Body of pancreas (tissue), 4 donors: ENCODE measurements at regions not wholly inside any gene's neighbourhood (a gene's known extent, or its start where the extent isn't known, plus 50 kb on each side); places are given as distances from the start of the nearest gene placed in this dataset.

ENCODE experiments used
- ATAC-seq: fragments of 150-250 bp; one replicate; pipeline ENCODE4 v1.9.1; 2016
- DNase-seq, 4 donors: peaks; one replicate each; pipeline ENCODE4 v3.0.0-alpha.2; 2019
- H3K27ac ChIP-seq, 4 donors: fragments of 200-600 bp; sonication (generic); 1 replicate in 3 of 4; 2 replicates in 1 of 4; pipeline versions ENCODE4 v1.5.1 to v1.6.1; 2016 to 2019; ENCODE audit warnings: mild to moderate bottlenecking in 1 of 4, mixed read lengths in 1 of 4, moderate library complexity in 1 of 4
- H3K27me3 ChIP-seq, 2 donors: fragments of 200-600 bp; sonication (generic); one replicate each; pipeline ENCODE4 v1.6.0; 2016; ENCODE audit warnings: mild to moderate bottlenecking in 1 of 2
- H3K36me3 ChIP-seq, 2 donors: fragments of 200-600 bp; sonication (generic); replicated peaks in 1 of 2; 2 replicates each; pipeline ENCODE4 v1.5.1; 2016; ENCODE audit warnings: low read depth in 2 of 2; ENCODE audit not compliant: insufficient read depth in 1 of 2
- H3K4me1 ChIP-seq: fragments of 200-600 bp; sonication (generic); one replicate; pipeline ENCODE4 v1.6.0; 2016
- H3K4me3 ChIP-seq, 2 donors: fragments of 200-600 bp; sonication (generic); 1 replicate in 1 of 2; 2 replicates in 1 of 2; pipeline ENCODE4 v1.5.1; 2016 to 2019
- H3K9me3 ChIP-seq, 3 donors: fragments of 200-600 bp; sonication (generic); 1 replicate in 2 of 3; 2 replicates in 1 of 3; pipeline ENCODE4 v1.5.1; 2016
- CTCF ChIP-seq, 7 experiments: fragments of 450-650 bp in 4 of 7; fragments of 200-600 bp in 3 of 7; sonication (generic) in 3 of 7; IDR thresholded peaks; one replicate each; pipeline ENCODE4 v1.5.1; 2016 to 2019; ENCODE audit warnings: antibody characterized with exemption in 7 of 7
- POLR2A ChIP-seq, 3 donors: fragments of 450-650 bp; IDR thresholded peaks; one replicate each; pipeline ENCODE4 v1.6.1; 2016; ENCODE audit warnings: antibody characterized with exemption in 3 of 3, mild to moderate bottlenecking in 2 of 3
- WGBS, 2 donors: methylation state at CpG; one replicate each; pipeline ENCODE4 v1.1.5; 2017; 5-methylcytosine and 5-hydroxymethylcytosine counted together
- intact Hi-C: fragments of 100-400 bp; cut with DNase I; formaldehyde crosslinking; loops from one replicate; pipeline ENCODE4 v1.15.1; 2023

- no peak for DNase-seq
- Histone ChIP-seq H3K4me3 (no peak overlapping the region), H3K27me3 (no peaks in the 10 kb centered on the region), H3K36me3 (no peaks in the 10 kb centered on the region), H3K9me3 (no peaks in the 10 kb centered on the region), H3K4me1 (no peaks in the 10 kb centered on the region), H3K27ac (no peak overlapping the region)
- WGBS, 2 donors: 54 to 73% methylated on average over 9 of the region's 9 CpGs
- intact Hi-C loops: no loop called here
- no peak for ATAC-seq
- no peak for TF ChIP-seq POLR2A (IDR thresholded peaks at IDR 0.05)
- TF ChIP-seq CTCF (IDR thresholded peaks at IDR 0.05): no peak
Measured at GRCh38 chr1:242723044-242723716, 198.7 kb upstream of the PLD5 start.

GRCh38 chr1:242718967-242719366 lies 194.5 kb upstream of the PLD5 start:
- 65 to 70% methylated on average over 6 of the region's 6 CpGs for WGBS, 2 donors
- no peaks in the 10 kb centered on the region for H3K36me3 ChIP-seq

GRCh38 chr1:242712248-242712647 lies 187.8 kb upstream of the PLD5 start:
- H3K27ac ChIP-seq: no peak overlapping the region
- TF ChIP-seq POLR2A (IDR thresholded peaks at IDR 0.05) (no peak), CTCF (IDR thresholded peaks at IDR 0.05) (no peak)
- ATAC-seq (no peak), DNase-seq (no peak)
- peaks cover 0 to 5% (median 0%) of the 10 kb centered on the region in 3 donors for H3K9me3 ChIP-seq
- intact Hi-C loops: no loop called here
- 56 to 64% methylated on average over 4 of the region's 4 CpGs for WGBS, 2 donors
- no peaks in the 10 kb centered on the region for H3K27me3 ChIP-seq
- no peak overlapping the region for H3K4me3 ChIP-seq
- H3K36me3 ChIP-seq: no peaks in the 10 kb centered on the region
- H3K4me1 ChIP-seq: no peaks in the 10 kb centered on the region

More at GRCh38 chr1:242718967-242719366, 194.5 kb upstream of the PLD5 start:
- Histone ChIP-seq H3K27me3 (no peaks in the 10 kb centered on the region), H3K4me1 (no peaks in the 10 kb centered on the region), H3K4me3 (no peak overlapping the region), H3K9me3 (no peaks in the 10 kb centered on the region), H3K27ac (no peak overlapping the region)
- no peak for DNase-seq
- intact Hi-C loops: no loop called here
- TF ChIP-seq CTCF (IDR thresholded peaks at IDR 0.05): no peak
- TF ChIP-seq POLR2A (IDR thresholded peaks at IDR 0.05): no peak
- no peak for ATAC-seq

GRCh38 chr1:242710847-242711246 lies 186.3 kb upstream of the PLD5 start:
- Histone ChIP-seq H3K27ac (no peak overlapping the region), H3K9me3 (peaks cover 0 to 5% (median 0%) of the 10 kb centered on the region in 3 donors), H3K4me3 (no peak overlapping the region), H3K4me1 (no peaks in the 10 kb centered on the region), H3K27me3 (no peaks in the 10 kb centered on the region), H3K36me3 (no peaks in the 10 kb centered on the region)
- intact Hi-C loops: no loop called here
- no peak for ATAC-seq
- WGBS, 2 donors: 20 to 32% methylated on average over 1 of the region's 1 CpG
- DNase-seq: no peak
- TF ChIP-seq POLR2A (IDR thresholded peaks at IDR 0.05): no peak

- DNase-seq (no peak), ATAC-seq (no peak)
- Histone ChIP-seq H3K4me1 (no peaks in the 10 kb centered on the region), H3K4me3 (no peak overlapping the region), H3K9me3 (peaks cover 0 to 5% (median 0%) of the 10 kb centered on the region in 3 donors), H3K27ac (no peak overlapping the region), H3K36me3 (no peaks in the 10 kb centered on the region), H3K27me3 (no peaks in the 10 kb centered on the region)
- WGBS, 2 donors: 55 to 58% methylated on average over 4 of the region's 4 CpGs
- intact Hi-C loops: no loop called here
- no peak for TF ChIP-seq CTCF (IDR thresholded peaks at IDR 0.05)
- TF ChIP-seq POLR2A (IDR thresholded peaks at IDR 0.05): no peak
Measured at GRCh38 chr1:242710286-242710685, 185.8 kb upstream of the PLD5 start.
